ENCODE measurements at regions not wholly inside any gene's neighbourhood (a gene's known extent, or its start where the extent isn't known, plus 50 kb on each side); places are given as distances from the start of the nearest gene placed in this dataset.

DNA sequence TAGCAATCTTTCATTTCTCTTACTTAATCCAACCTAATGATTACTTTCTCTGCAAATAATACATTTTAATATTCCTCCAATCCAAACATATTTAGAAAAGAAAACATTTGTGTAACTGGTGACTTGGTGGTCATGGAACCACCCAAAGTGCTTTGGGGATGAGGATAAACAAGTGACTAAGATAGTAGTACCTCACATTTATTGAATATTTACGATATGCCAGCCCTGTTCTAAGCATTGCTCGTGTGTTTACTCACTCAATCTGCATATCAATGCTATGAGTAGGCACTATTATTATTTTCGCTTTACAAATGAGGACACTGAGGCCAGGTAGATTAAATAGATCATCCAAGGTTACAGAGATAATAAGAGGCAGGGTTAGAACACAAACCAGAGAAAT is 189.5 kb downstream of the SHOX2 start:
- TF ChIP-seq, protein P1, sequence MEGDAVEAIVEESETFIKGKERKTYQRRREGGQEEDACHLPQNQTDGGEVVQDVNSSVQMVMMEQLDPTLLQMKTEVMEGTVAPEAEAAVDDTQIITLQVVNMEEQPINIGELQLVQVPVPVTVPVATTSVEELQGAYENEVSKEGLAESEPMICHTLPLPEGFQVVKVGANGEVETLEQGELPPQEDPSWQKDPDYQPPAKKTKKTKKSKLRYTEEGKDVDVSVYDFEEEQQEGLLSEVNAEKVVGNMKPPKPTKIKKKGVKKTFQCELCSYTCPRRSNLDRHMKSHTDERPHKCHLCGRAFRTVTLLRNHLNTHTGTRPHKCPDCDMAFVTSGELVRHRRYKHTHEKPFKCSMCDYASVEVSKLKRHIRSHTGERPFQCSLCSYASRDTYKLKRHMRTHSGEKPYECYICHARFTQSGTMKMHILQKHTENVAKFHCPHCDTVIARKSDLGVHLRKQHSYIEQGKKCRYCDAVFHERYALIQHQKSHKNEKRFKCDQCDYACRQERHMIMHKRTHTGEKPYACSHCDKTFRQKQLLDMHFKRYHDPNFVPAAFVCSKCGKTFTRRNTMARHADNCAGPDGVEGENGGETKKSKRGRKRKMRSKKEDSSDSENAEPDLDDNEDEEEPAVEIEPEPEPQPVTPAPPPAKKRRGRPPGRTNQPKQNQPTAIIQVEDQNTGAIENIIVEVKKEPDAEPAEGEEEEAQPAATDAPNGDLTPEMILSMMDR (IDR thresholded peaks at IDR 0.05) = no peak
- no peak for TF ChIP-seq POLR2A (IDR thresholded peaks at IDR 0.05)

Data from Peyer's patch (tissue), 4 donors.